Thyroid gland (tissue), 4 donors: ENCODE measurements at regions not wholly inside any gene's neighbourhood (a gene's known extent, or its start where the extent isn't known, plus 50 kb on each side); places are given as distances from the start of the nearest gene placed in this dataset.

Experiments
- DNase-seq, 2 donors: peaks; one replicate each; pipeline ENCODE4 v3.0.0-alpha.2; 2019
- H3K27ac ChIP-seq, 3 donors: fragments of 200-600 bp; sonication (generic); 1 replicate in 2 of 3; 2 replicates in 1 of 3; pipeline ENCODE4 v1.5.1; 2016 to 2019; ENCODE audit warnings: mild to moderate bottlenecking in 1 of 3, moderate library complexity in 1 of 3
- H3K27me3 ChIP-seq: fragments of 200-600 bp; sonication (generic); one replicate; pipeline ENCODE4 v1.5.1; 2019
- H3K36me3 ChIP-seq, 2 donors: fragments of 200-600 bp; sonication (generic); one replicate each; pipeline ENCODE4 v1.5.1; 2016 to 2019
- H3K4me1 ChIP-seq, 2 donors: fragments of 200-600 bp; sonication (generic); one replicate each; pipeline ENCODE4 v1.5.1; 2017 to 2019
- H3K4me3 ChIP-seq, 3 donors: fragments of 200-600 bp; sonication (generic); replicated peaks in 1 of 3; 1 replicate in 2 of 3; 2 replicates in 1 of 3; pipeline ENCODE4 v1.5.1; 2016; ENCODE audit warnings: mild to moderate bottlenecking in 1 of 3
- H3K9me3 ChIP-seq: fragments of 200-600 bp; sonication (generic); one replicate; pipeline ENCODE4 v1.5.1; 2017
- POLR2A ChIP-seq, 2 donors: fragments of 450-650 bp; IDR thresholded peaks; one replicate each; pipeline ENCODE4 v1.6.1; 2017; ENCODE audit warnings: antibody characterized with exemption in 2 of 2, mild to moderate bottlenecking in 2 of 2, moderate library complexity in 1 of 2
- WGBS, 2 donors: methylation state at CpG; one replicate each; pipeline ENCODE4 v1.1.5; 2017; 5-methylcytosine and 5-hydroxymethylcytosine counted together
- intact Hi-C: fragments of 100-400 bp; cut with DNase I; formaldehyde crosslinking; loops from one replicate; pipeline ENCODE4 v1.15.1; 2023
- TF ChIP-seq, protein P1 (sequence below), 6 experiments: fragments of 200-600 bp in 3 of 6; fragments of 450-650 bp in 3 of 6; sonication (generic) in 3 of 6; IDR thresholded peaks; one replicate each; pipeline ENCODE4 v1.5.1; 2016 to 2019; ENCODE audit warnings: antibody characterized with exemption in 6 of 6, mild to moderate bottlenecking in 2 of 6, inconsistent platforms in 1 of 6, moderate library complexity in 1 of 6

DNA sequence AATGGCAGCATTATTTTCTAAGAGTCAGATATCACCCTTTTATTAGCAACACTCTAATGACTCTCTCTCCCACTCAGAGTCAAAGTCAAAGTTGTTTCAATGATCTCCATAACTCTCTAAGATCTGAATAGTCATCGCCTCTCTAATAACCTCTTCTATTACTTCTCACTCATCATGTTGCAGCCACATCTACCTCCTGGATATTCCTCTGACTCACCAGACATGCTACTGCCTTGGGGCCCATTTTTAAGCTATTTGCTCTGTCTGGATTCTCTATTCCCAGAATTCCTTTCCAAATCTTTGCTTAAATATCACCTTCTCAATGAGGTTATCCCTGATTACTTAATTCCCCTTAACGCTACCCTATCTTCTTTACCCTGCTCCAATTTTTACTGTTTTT lies 391.8 kb upstream of the MAGEB16 start:
- intact Hi-C loops, result no loop called here
- H3K27ac ChIP-seq, result no peak overlapping the region
- TF ChIP-seq, protein P1, sequence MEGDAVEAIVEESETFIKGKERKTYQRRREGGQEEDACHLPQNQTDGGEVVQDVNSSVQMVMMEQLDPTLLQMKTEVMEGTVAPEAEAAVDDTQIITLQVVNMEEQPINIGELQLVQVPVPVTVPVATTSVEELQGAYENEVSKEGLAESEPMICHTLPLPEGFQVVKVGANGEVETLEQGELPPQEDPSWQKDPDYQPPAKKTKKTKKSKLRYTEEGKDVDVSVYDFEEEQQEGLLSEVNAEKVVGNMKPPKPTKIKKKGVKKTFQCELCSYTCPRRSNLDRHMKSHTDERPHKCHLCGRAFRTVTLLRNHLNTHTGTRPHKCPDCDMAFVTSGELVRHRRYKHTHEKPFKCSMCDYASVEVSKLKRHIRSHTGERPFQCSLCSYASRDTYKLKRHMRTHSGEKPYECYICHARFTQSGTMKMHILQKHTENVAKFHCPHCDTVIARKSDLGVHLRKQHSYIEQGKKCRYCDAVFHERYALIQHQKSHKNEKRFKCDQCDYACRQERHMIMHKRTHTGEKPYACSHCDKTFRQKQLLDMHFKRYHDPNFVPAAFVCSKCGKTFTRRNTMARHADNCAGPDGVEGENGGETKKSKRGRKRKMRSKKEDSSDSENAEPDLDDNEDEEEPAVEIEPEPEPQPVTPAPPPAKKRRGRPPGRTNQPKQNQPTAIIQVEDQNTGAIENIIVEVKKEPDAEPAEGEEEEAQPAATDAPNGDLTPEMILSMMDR (IDR thresholded peaks at IDR 0.05), result no peak
- TF ChIP-seq POLR2A (IDR thresholded peaks at IDR 0.05), result no peak
- DNase-seq, result no peak
- no peak overlapping the region for H3K4me3 ChIP-seq
- H3K9me3 ChIP-seq, result no peaks in the 10 kb centered on the region
- no peaks in the 10 kb centered on the region for H3K27me3 ChIP-seq
- no peaks in the 10 kb centered on the region for H3K4me1 ChIP-seq
- H3K36me3 ChIP-seq, result no peaks in the 10 kb centered on the region
- WGBS, 2 donors, result 94 to 98% methylated on average over 2 of the region's 2 CpGs

DNA sequence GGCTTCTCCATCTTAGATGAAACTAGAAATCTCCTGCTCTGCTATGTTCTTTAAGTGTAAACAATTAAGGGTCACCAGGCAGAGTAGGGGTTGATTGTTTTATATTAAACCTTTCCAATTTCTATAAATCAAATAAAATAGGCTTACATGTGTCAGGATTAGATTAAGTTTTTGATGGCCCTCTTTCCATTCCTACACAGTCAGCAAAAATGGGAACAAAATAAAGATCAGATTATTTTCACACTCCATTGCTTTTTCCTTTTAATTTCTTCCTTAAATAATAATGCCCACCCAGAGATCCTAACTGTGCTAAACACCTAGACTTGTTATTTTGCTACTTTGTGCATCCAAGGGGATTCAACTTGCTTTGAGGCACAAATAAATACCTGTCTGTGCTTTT lies 381.4 kb upstream of the MAGEB16 start:
- TF ChIP-seq, protein P1 (IDR thresholded peaks at IDR 0.05), result no peak
- no peak for TF ChIP-seq POLR2A (IDR thresholded peaks at IDR 0.05)
- H3K4me1 ChIP-seq, result no peaks in the 10 kb centered on the region
- intact Hi-C loops, result no loop called here
- H3K9me3 ChIP-seq, result no peaks in the 10 kb centered on the region
- H3K4me3 ChIP-seq, result no peak overlapping the region
- DNase-seq, result no peak
- H3K27me3 ChIP-seq, result no peaks in the 10 kb centered on the region
- no peak overlapping the region for H3K27ac ChIP-seq
- no peaks in the 10 kb centered on the region for H3K36me3 ChIP-seq

DNA sequence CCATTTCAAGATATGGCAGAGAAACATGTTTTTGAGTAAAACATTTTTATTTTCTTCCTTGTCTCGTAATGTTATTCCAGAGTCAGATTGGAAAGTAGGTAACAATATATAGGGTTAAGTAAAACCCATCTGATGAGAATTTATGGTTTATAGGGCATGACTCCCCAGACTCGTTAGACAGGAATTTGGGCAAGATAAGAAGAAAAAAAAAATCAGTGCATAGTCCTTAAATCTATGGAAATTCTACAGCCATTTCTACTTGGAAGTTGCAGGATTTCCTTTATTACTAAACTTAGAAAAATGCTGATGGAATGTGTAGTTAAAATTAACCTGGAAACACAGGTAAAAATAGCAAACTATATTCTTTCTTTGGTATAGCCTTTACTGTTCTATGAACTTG lies 366.1 kb upstream of the MAGEB16 start:
- Histone ChIP-seq H3K27me3 (no peaks in the 10 kb centered on the region), H3K4me1 (no peaks in the 10 kb centered on the region), H3K36me3 (no peaks in the 10 kb centered on the region), H3K27ac (no peak overlapping the region), H3K9me3 (no peaks in the 10 kb centered on the region), H3K4me3 (no peak overlapping the region)
- DNase-seq, result no peak
- intact Hi-C loops, result no loop called here
- WGBS, 2 donors, result 70 to 81% methylated on average over 2 of the region's 2 CpGs
- TF ChIP-seq, protein P1 (IDR thresholded peaks at IDR 0.05), result no peak
- TF ChIP-seq POLR2A (IDR thresholded peaks at IDR 0.05), result no peak

DNA sequence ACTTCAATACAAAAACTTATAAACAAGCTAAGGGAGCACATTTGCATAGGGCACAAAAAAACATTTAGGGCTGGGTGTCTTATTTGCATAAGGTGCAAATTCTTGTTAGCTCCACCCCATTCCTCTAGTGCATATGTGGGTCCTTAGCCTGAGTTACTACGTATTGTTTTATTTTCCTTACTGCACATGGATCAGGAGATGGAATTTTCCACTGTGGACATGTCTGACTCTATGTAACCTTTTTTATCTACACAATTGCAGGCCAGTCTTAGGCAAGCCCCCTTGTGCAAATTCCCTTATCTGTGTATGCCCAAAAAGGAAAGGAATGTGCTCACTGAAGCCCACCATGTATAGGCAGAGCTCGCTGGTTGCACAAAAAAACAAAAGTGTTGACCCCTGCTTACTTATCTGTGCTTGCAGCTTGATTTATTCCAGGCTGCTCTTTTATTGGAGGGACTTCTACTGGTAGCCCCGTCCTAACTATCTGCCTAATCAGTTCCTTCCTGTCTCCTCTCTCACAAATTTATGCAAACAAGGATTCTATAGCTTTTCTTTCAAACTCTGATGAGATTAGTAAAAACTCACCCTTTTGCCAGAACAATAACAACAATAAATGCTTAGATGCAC lies 359.0 kb upstream of the MAGEB16 start:
- H3K4me1 ChIP-seq, result no peaks in the 10 kb centered on the region
- no peaks in the 10 kb centered on the region for H3K9me3 ChIP-seq
- DNase-seq, result no peak
- no peaks in the 10 kb centered on the region for H3K36me3 ChIP-seq
- TF ChIP-seq, protein P1 (IDR thresholded peaks at IDR 0.05), result no peak
- no peak for TF ChIP-seq POLR2A (IDR thresholded peaks at IDR 0.05)
- intact Hi-C loops, result no loop called here
- no peak overlapping the region for H3K4me3 ChIP-seq
- WGBS, 2 donors, result 70 to 89% methylated on average over 2 to 3 of the region's 3 CpGs
- no peaks in the 10 kb centered on the region for H3K27me3 ChIP-seq
- H3K27ac ChIP-seq, result no peak overlapping the region

DNA sequence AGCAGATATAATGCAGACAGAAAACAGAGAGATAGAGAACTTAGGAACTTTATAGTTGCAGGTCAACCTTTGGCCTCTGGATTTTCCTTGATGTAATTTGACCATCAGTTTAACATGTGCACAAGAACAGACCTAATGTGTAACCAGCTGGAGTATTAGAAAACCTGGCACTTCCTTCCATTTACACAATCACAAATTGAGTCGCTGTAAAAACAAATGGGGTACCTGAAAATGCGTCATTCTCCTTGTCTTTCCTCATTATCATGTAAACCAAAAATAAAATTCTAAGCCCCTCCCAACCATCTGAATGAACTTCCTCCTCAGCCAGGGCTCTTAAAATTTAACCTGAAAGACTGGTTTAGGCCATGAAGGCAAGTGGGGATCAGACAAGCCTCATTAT lies 358.4 kb upstream of the MAGEB16 start:
- DNase-seq, result no peak
- H3K4me3 ChIP-seq, result no peak overlapping the region
- no peak overlapping the region for H3K27ac ChIP-seq
- TF ChIP-seq POLR2A (IDR thresholded peaks at IDR 0.05), result no peak
- TF ChIP-seq, protein P1 (IDR thresholded peaks at IDR 0.05), result no peak
- no peaks in the 10 kb centered on the region for H3K36me3 ChIP-seq
- H3K4me1 ChIP-seq, result no peaks in the 10 kb centered on the region
- H3K27me3 ChIP-seq, result no peaks in the 10 kb centered on the region
- H3K9me3 ChIP-seq, result no peaks in the 10 kb centered on the region
- 89 to 92% methylated on average over 2 of the region's 2 CpGs for WGBS, 2 donors
- intact Hi-C loops, result no loop called here
